Uterus (tissue), 2 donors: ENCODE measurements at regions not wholly inside any gene's neighbourhood (a gene's known extent, or its start where the extent isn't known, plus 50 kb on each side); places are given as distances from the start of the nearest gene placed in this dataset.

Experiments used
- CTCF ChIP-seq, 4 experiments: fragments of 200-600 bp in 2 of 4; fragments of 450-650 bp in 2 of 4; sonication (generic) in 2 of 4; IDR thresholded peaks; one replicate each; pipeline ENCODE4 v1.5.1; 2016 to 2019; ENCODE audit warnings: antibody characterized with exemption in 4 of 4, mild to moderate bottlenecking in 2 of 4, moderate library complexity in 1 of 4
- POLR2A ChIP-seq, 2 donors: fragments of 450-650 bp; IDR thresholded peaks; one replicate each; pipeline ENCODE4 v1.6.1; 2016; ENCODE audit warnings: antibody characterized with exemption in 2 of 2, mild to moderate bottlenecking in 1 of 2, moderate library complexity in 1 of 2

- TF ChIP-seq CTCF (IDR thresholded peaks at IDR 0.05), result no peak
- TF ChIP-seq POLR2A (IDR thresholded peaks at IDR 0.05), result no peak
Measured at GRCh38 chr14:92263681-92264080, 59.3 kb upstream of the SLC24A4 start.
